ENCODE measurements at regions not wholly inside any gene's neighbourhood (a gene's known extent, or its start where the extent isn't known, plus 50 kb on each side); places are given as distances from the start of the nearest gene placed in this dataset.

- no peak overlapping the region for H3K4me3 ChIP-seq (ENCODE audit: low read depth, low read length)
- TF ChIP-seq CTCF (IDR thresholded peaks at IDR 0.05; ENCODE audit: insufficient read depth, low read length, poor library complexity, severe bottlenecking): no peak
- DNase-seq (ENCODE audit: low read depth): no peak
- H3K27me3 ChIP-seq (ENCODE audit: control insufficient read depth, insufficient read depth, low read length): no peaks in the 10 kb centered on the region
- H3K36me3 ChIP-seq (ENCODE audit: control insufficient read depth, insufficient read depth, low read length): no peaks in the 10 kb centered on the region
Measured at GRCh38 chr2:138390316-138390945, 111.1 kb upstream of the SPOPL start.

- DNase-seq (ENCODE audit: low read depth): no peak
- TF ChIP-seq CTCF (IDR thresholded peaks at IDR 0.05; ENCODE audit: insufficient read depth, low read length, poor library complexity, severe bottlenecking): no peak
Measured at GRCh38 chr2:138391946-138392345, 109.6 kb upstream of the SPOPL start.

GRCh38 chr2:138395565-138396306 lies 105.8 kb upstream of the SPOPL start:
- DNase-seq (ENCODE audit: low read depth): peak; percentile 9
- no peaks in the 10 kb centered on the region for H3K36me3 ChIP-seq (ENCODE audit: control insufficient read depth, insufficient read depth, low read length)
- TF ChIP-seq CTCF (IDR thresholded peaks at IDR 0.05; ENCODE audit: insufficient read depth, low read length, poor library complexity, severe bottlenecking): no peak

More at GRCh38 chr2:138391946-138392345, 109.6 kb upstream of the SPOPL start:
- Histone ChIP-seq H3K27me3 (ENCODE audit: control insufficient read depth, insufficient read depth, low read length) (no peaks in the 10 kb centered on the region), H3K4me3 (ENCODE audit: low read depth, low read length) (no peak overlapping the region), H3K36me3 (ENCODE audit: control insufficient read depth, insufficient read depth, low read length) (no peaks in the 10 kb centered on the region)

GRCh38 chr2:138396843-138397242 lies 104.7 kb upstream of the SPOPL start:
- Histone ChIP-seq H3K27me3 (ENCODE audit: control insufficient read depth, insufficient read depth, low read length) (no peaks in the 10 kb centered on the region), H3K36me3 (ENCODE audit: control insufficient read depth, insufficient read depth, low read length) (no peaks in the 10 kb centered on the region), H3K4me3 (ENCODE audit: low read depth, low read length) (no peak overlapping the region)
- no peak for DNase-seq (ENCODE audit: low read depth)
- no peak for TF ChIP-seq CTCF (IDR thresholded peaks at IDR 0.05; ENCODE audit: insufficient read depth, low read length, poor library complexity, severe bottlenecking)

More at GRCh38 chr2:138395565-138396306, 105.8 kb upstream of the SPOPL start:
- Histone ChIP-seq H3K27me3 (ENCODE audit: control insufficient read depth, insufficient read depth, low read length) (no peaks in the 10 kb centered on the region), H3K4me3 (ENCODE audit: low read depth, low read length) (no peak overlapping the region)

GRCh38 chr2:138403431-138403927 lies 98.1 kb upstream of the SPOPL start:
- DNase-seq (ENCODE audit: low read depth): no peak
- H3K36me3 ChIP-seq (ENCODE audit: control insufficient read depth, insufficient read depth, low read length): no peaks in the 10 kb centered on the region
- TF ChIP-seq CTCF (IDR thresholded peaks at IDR 0.05; ENCODE audit: insufficient read depth, low read length, poor library complexity, severe bottlenecking): no peak
- H3K27me3 ChIP-seq (ENCODE audit: control insufficient read depth, insufficient read depth, low read length): no peaks in the 10 kb centered on the region
- H3K4me3 ChIP-seq (ENCODE audit: low read depth, low read length): no peak overlapping the region
